Neural progenitor cell (in vitro differentiated cells): ENCODE measurements at regions not wholly inside any gene's neighbourhood (a gene's known extent, or its start where the extent isn't known, plus 50 kb on each side); places are given as distances from the start of the nearest gene placed in this dataset.
"Not testable (repeated sequence)": the region's sequence is repeated elsewhere in the genome, so short reads cannot be mapped to it uniquely, and the experiment has no call there.

Source experiments
- DNase-seq: peaks from one replicate; pipeline ENCODE4 v3.0.0-alpha.2; 2016; ENCODE audit warnings: low spot score
- H2AFZ ChIP-seq: fragments of 200-600 bp; sonication (generic); replicated peaks from 2 replicates; pipeline ENCODE4 v1.6.1; 2016; ENCODE audit warnings: antibody characterized with exemption
- H3F3A ChIP-seq: fragments of 200-600 bp; sonication (generic); 2 replicates; pipeline ENCODE4 v1.6.1; 2016; ENCODE audit warnings: antibody characterized with exemption, low read depth
- H3K27ac ChIP-seq: fragments of 200-600 bp; sonication (generic); 2 replicates; pipeline ENCODE4 v1.5.1; 2016; ENCODE audit warnings: mild to moderate bottlenecking
- H3K27me3 ChIP-seq: fragments of 200-600 bp; sonication (generic); 2 replicates; pipeline ENCODE4 v1.6.1; 2016; ENCODE audit warnings: mild to moderate bottlenecking, moderate library complexity
- H3K36me3 ChIP-seq: fragments of 200-600 bp; sonication (generic); 2 replicates; pipeline ENCODE4 v1.5.1; 2016
- H3K4me1 ChIP-seq: fragments of 200-600 bp; sonication (generic); 2 replicates; pipeline ENCODE4 v1.6.1; 2016; ENCODE audit warnings: mixed run types
- H3K4me2 ChIP-seq: fragments of 200-600 bp; sonication (generic); 2 replicates; pipeline ENCODE4 v1.6.1; 2016
- H3K4me3 ChIP-seq: fragments of 200-600 bp; sonication (generic); 2 replicates; pipeline ENCODE4 v1.5.1; 2016
- H3K79me2 ChIP-seq: fragments of 200-600 bp; sonication (generic); 2 replicates; pipeline ENCODE4 v1.6.1; 2016; ENCODE audit warnings: low read depth
- H3K9ac ChIP-seq: fragments of 200-600 bp; sonication (generic); 2 replicates; pipeline ENCODE4 v1.6.1; 2016
- H3K9me3 ChIP-seq: fragments of 200-600 bp; sonication (generic); 2 replicates; pipeline ENCODE4 v1.5.1; 2016; ENCODE audit warnings: low read depth
- H4K20me1 ChIP-seq: fragments of 200-600 bp; sonication (generic); 2 replicates; pipeline ENCODE4 v1.6.1; 2016; ENCODE audit warnings: low read depth
- H3K27ac Mint-ChIP-seq: 3 replicates; pipeline ENCODE4 v1.8.0; 2021; ENCODE audit warnings: mixed read lengths
- H3K27me3 Mint-ChIP-seq: 2 replicates; pipeline ENCODE4 v1.8.0; 2022; ENCODE audit warnings: low read depth, mild to moderate bottlenecking, inconsistent platforms, moderate library complexity, mixed read lengths; ENCODE audit not compliant: insufficient read depth
- H3K36me3 Mint-ChIP-seq: 3 replicates; pipeline ENCODE4 v1.8.0; 2021; ENCODE audit warnings: mixed read lengths
- H3K4me1 Mint-ChIP-seq: 3 replicates; pipeline ENCODE4 v1.8.0; 2021; ENCODE audit warnings: mixed read lengths
- H3K4me3 Mint-ChIP-seq: 3 replicates; pipeline ENCODE4 v1.8.0; 2021; ENCODE audit warnings: mild to moderate bottlenecking, moderate library complexity, mixed read lengths
- H3K9me3 Mint-ChIP-seq: 3 replicates; pipeline ENCODE4 v1.8.0; 2020; ENCODE audit warnings: mixed read lengths
- EZH2 ChIP-seq: fragments of 200-600 bp; sonication (generic); IDR thresholded peaks from 2 replicates; pipeline ENCODE4 v1.6.1; 2017; ENCODE audit warnings: antibody characterized with exemption, mild to moderate bottlenecking, moderate library complexity
- EZH2phosphoT487 ChIP-seq: fragments of 200-600 bp; sonication (generic); IDR thresholded peaks from 2 replicates; pipeline ENCODE4 v1.6.1; 2017; ENCODE audit warnings: antibody characterized with exemption
- TF ChIP-seq, protein P1 (sequence below): fragments of 200-600 bp; sonication (generic); IDR thresholded peaks from 2 replicates; pipeline ENCODE4 v1.5.1; 2017; ENCODE audit warnings: antibody characterized with exemption, mild to moderate bottlenecking

DNA sequence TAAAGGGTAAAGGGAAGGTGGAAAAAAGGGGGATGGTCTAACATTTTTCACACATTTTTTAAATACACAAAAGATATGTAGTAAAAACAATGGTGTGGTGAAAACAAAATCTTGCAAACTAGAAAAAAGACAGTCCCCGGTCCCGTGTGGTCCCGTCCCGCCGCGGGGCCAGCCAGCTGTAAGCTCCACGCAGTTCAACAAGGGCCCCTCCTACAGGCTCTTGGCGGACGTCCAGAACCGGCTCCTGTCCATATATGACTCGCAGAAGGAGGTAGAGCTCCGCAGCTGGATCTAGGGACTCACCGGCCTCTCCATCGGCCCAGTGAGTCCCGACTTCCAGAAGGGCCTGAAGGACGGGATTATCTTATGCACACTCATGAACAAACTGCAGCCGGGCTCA lies 455.1 kb downstream of the TUBA3C start:
- not testable (repeated sequence) for H3K4me1 Mint-ChIP-seq

DNA sequence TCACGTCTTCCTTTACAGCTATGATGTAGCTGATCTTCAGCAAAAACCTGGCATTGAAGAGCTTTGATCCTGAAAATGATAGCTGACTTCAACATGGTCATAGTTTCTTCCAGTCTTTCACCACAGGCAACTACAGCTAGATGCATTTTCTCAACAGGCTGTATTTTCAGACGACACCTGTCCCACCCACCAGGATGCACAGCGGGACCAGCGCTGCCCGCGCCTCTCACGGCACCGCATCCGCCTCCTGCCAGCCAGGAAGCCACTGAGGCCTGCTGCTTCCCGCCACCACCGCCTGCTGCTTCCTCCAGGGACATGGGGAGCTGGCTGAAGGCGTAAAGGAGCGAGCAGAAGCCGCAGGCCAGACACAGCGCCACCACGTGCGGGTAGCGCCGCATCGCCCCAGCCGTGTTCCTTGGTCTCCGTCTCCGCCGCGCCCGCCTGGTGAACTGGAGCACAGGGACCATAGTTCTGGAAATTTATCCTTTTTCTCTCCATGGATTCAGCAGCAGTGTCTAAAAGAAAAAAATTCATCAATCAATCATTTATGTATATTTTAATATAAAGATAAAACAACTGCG lies 456.3 kb downstream of the TUBA3C start:
- H3K27me3 ChIP-seq, H4K20me1 ChIP-seq, H3K4me1 ChIP-seq, H3K27ac Mint-ChIP-seq, H3K36me3 ChIP-seq, H3F3A ChIP-seq, H3K9ac ChIP-seq, H3K27ac ChIP-seq, H3K4me1 Mint-ChIP-seq, H3K79me2 ChIP-seq, H3K4me2 ChIP-seq, H3K36me3 Mint-ChIP-seq, H3K27me3 Mint-ChIP-seq, H3K4me3 ChIP-seq, DNase-seq, H3K4me3 Mint-ChIP-seq, H2AFZ ChIP-seq: not testable (repeated sequence)
- peaks cover 31% of the 10 kb centered on the region for H3K9me3 Mint-ChIP-seq
- peaks cover 18% of the 10 kb centered on the region for H3K9me3 ChIP-seq

More for the DNA sequence above, 455.1 kb downstream of the TUBA3C start:
- not testable (repeated sequence) for H3K27me3 Mint-ChIP-seq, H3K4me1 ChIP-seq, H3K36me3 Mint-ChIP-seq, H3F3A ChIP-seq, H3K27me3 ChIP-seq, H2AFZ ChIP-seq, DNase-seq, H3K27ac Mint-ChIP-seq, H3K4me2 ChIP-seq, H3K9ac ChIP-seq, H4K20me1 ChIP-seq, H3K79me2 ChIP-seq, H3K4me3 Mint-ChIP-seq, H3K27ac ChIP-seq, H3K4me3 ChIP-seq, H3K36me3 ChIP-seq
- H3K9me3 Mint-ChIP-seq, result peaks cover 34% of the 10 kb centered on the region
- H3K9me3 ChIP-seq, result peaks cover 16% of the 10 kb centered on the region

DNA sequence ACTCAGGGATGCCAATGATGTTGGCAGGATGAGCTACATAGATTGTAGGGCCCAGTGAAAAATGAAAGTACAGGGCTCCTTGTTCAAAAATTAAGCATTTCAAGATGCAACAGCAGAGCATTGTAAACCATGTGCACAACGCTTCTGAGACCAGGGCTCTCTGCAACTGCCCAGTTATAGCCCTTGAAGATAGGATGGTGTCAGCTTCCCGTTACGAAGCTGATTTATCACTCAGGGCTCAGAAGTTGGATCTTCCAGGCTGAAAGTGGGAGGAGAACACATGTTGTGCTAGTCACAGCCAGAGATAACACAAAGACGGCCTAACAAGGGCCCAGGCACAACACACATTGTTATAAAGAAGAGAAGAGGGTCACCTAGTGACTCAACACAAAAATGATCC lies 466.7 kb downstream of the TUBA3C start:
- H3K9me3 ChIP-seq, result peaks cover 31% of the 10 kb centered on the region
- Mint-ChIP-seq H3K4me3 (no peak overlapping the region), H3K27ac (no peak overlapping the region), H3K36me3 (no peaks in the 10 kb centered on the region), H3K4me1 (no peaks in the 10 kb centered on the region), H3K27me3 (no peaks in the 10 kb centered on the region), H3K9me3 (peaks cover 57% of the 10 kb centered on the region)
- no peaks in the 10 kb centered on the region for H3K4me1 ChIP-seq
- H3K36me3 ChIP-seq, result no peaks in the 10 kb centered on the region
- H3K9ac ChIP-seq, result no peak overlapping the region
- no peaks in the 10 kb centered on the region for H3F3A ChIP-seq
- TF ChIP-seq EZH2 (no peak), EZH2phosphoT487 (no peak)
- TF ChIP-seq, protein P1, sequence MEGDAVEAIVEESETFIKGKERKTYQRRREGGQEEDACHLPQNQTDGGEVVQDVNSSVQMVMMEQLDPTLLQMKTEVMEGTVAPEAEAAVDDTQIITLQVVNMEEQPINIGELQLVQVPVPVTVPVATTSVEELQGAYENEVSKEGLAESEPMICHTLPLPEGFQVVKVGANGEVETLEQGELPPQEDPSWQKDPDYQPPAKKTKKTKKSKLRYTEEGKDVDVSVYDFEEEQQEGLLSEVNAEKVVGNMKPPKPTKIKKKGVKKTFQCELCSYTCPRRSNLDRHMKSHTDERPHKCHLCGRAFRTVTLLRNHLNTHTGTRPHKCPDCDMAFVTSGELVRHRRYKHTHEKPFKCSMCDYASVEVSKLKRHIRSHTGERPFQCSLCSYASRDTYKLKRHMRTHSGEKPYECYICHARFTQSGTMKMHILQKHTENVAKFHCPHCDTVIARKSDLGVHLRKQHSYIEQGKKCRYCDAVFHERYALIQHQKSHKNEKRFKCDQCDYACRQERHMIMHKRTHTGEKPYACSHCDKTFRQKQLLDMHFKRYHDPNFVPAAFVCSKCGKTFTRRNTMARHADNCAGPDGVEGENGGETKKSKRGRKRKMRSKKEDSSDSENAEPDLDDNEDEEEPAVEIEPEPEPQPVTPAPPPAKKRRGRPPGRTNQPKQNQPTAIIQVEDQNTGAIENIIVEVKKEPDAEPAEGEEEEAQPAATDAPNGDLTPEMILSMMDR, result no peak
- no peaks in the 10 kb centered on the region for H3K79me2 ChIP-seq
- no peak overlapping the region for H2AFZ ChIP-seq
- H3K4me2 ChIP-seq, result no peak overlapping the region
- no peaks in the 10 kb centered on the region for H4K20me1 ChIP-seq
- no peak overlapping the region for H3K4me3 ChIP-seq
- DNase-seq, result no peak
- H3K27me3 ChIP-seq, result no peaks in the 10 kb centered on the region
- no peak overlapping the region for H3K27ac ChIP-seq

DNA sequence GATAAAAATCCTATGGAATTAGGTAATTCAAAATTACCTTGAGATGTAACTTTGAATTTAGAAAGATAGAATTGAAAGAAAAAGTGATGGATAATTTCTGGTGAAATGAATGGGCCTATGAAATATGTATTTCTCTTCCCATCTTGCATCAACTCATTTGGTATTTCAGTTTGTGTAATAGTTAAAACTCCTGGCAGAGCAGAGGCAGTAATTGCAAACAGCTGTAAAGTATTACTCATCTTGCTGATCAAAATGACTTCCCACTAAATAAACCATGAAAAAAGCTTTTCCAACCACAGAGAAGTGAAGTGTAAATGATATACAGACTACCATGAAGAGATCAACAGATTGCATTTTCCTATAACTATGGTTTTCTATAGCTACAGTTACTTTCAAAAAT lies 471.0 kb downstream of the TUBA3C start:
- H3K4me1 ChIP-seq, H3K4me2 ChIP-seq, H3K4me3 Mint-ChIP-seq, H2AFZ ChIP-seq, H3K36me3 ChIP-seq, H3F3A ChIP-seq, H3K27ac ChIP-seq, H4K20me1 ChIP-seq, H3K27me3 Mint-ChIP-seq, H3K79me2 ChIP-seq, DNase-seq, H3K9ac ChIP-seq, H3K4me1 Mint-ChIP-seq, H3K27ac Mint-ChIP-seq, H3K36me3 Mint-ChIP-seq, H3K4me3 ChIP-seq, H3K27me3 ChIP-seq: not testable (repeated sequence)
- H3K9me3 ChIP-seq, result peaks cover 11% of the 10 kb centered on the region
- peaks cover 60% of the 10 kb centered on the region for H3K9me3 Mint-ChIP-seq

DNA sequence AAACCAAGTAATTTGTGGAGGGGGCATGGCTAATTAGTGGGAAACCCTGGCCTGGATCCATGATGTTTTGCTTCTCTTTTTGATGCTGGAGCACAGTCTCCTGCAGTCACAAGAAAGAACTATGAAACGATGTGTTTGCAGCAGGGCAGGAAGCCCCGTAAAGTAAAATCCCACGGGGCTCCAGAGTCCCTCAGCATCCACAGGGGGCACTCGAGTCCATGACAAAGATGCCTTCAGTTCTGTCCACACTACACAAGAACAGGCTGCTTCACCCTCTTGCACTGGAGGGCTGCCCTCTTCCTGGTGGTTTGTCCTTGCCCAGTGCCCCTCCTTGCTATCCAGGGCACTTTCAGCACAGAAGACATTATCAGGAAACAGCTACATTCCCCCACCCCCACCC lies 475.1 kb downstream of the TUBA3C start:
- not testable (repeated sequence) for H3K9ac ChIP-seq, H3K36me3 ChIP-seq, H3K27me3 ChIP-seq, H3K27me3 Mint-ChIP-seq, H3K4me3 Mint-ChIP-seq, H3K4me3 ChIP-seq, H3K4me2 ChIP-seq, DNase-seq, H3K79me2 ChIP-seq, H3K27ac ChIP-seq, H3K4me1 Mint-ChIP-seq, H3K36me3 Mint-ChIP-seq, H3F3A ChIP-seq, H3K4me1 ChIP-seq, H2AFZ ChIP-seq, H3K27ac Mint-ChIP-seq, H4K20me1 ChIP-seq, H3K9me3 ChIP-seq
- peaks cover 52% of the 10 kb centered on the region for H3K9me3 Mint-ChIP-seq

DNA sequence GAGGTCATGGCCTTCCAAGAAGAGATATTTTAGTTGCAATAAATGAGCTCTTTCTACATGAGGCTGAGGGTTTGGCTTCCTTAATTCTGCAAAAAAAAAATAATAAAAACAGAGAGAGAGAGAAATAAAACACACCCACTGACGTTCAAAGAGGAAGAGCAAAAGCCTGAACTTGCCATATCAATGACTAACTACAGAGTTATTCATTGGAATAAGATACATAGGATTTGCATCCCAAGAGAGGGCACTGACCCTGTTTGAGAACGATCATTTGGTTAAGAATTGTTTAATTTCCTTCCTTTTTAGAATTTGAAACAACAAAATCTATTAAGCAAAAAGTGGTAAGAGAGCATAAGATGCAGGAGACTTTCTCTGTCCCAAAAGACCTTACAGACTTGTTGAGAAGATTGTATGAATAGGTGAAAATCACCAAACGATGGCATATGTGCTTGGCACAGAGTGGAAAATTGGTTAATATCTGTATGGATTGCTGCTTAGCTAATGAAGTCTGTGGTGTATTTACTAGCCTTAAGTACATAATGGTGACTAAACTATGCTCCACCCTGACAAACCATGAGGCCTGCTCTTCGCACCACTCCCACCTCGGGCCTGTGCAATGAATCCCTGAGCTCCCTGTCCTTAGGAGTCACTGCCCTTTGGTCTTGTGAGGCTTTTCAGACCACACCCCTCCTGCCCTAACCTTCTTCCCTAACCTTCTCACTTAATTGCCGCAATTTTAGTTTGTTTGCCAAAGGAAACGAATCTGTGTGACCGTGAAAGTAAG lies 479.0 kb downstream of the TUBA3C start:
- not testable (repeated sequence) for H3K36me3 Mint-ChIP-seq, H4K20me1 ChIP-seq, H2AFZ ChIP-seq, H3K27ac Mint-ChIP-seq, H3K27me3 ChIP-seq, H3K4me1 Mint-ChIP-seq, H3K79me2 ChIP-seq, DNase-seq, H3K4me3 ChIP-seq, H3K36me3 ChIP-seq, H3F3A ChIP-seq, H3K4me3 Mint-ChIP-seq, H3K4me1 ChIP-seq, H3K27me3 Mint-ChIP-seq, H3K9ac ChIP-seq, H3K27ac ChIP-seq, H3K9me3 ChIP-seq, H3K4me2 ChIP-seq
- peaks cover 40% of the 10 kb centered on the region for H3K9me3 Mint-ChIP-seq

DNA sequence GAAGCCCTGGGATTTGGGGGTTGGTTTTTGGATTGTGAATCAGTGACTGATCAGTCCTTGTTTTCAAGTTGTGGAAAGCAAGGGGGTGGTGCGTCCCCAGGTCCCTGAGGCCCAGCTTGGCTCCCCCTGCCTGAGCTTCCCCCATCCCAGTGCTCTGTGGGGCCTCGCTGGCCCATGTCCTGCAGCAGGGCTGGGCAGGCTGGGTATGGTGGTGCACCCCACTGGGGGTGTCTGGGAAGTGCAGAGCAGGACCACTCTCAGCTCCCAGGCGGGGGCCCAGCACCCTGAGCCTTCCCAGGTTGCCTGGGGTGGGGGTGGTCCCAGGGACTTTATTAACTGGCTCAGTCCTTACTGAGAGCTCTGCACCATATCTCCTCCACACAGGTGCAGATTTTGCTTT lies 483.3 kb downstream of the TUBA3C start:
- not testable (repeated sequence) for H3K9ac ChIP-seq, H3K27me3 ChIP-seq, H3K4me3 Mint-ChIP-seq, H2AFZ ChIP-seq, H3K79me2 ChIP-seq, H4K20me1 ChIP-seq, H3K9me3 ChIP-seq, H3K36me3 ChIP-seq, H3K27ac ChIP-seq, H3K27ac Mint-ChIP-seq, H3K4me3 ChIP-seq, H3K36me3 Mint-ChIP-seq, H3K4me2 ChIP-seq, H3K4me1 Mint-ChIP-seq, H3K27me3 Mint-ChIP-seq, DNase-seq, H3F3A ChIP-seq, H3K4me1 ChIP-seq
- H3K9me3 Mint-ChIP-seq, result peaks cover 31% of the 10 kb centered on the region
